ENCODE measurements at regions not wholly inside any gene's neighbourhood (a gene's known extent, or its start where the extent isn't known, plus 50 kb on each side); places are given as distances from the start of the nearest gene placed in this dataset.

DNA sequence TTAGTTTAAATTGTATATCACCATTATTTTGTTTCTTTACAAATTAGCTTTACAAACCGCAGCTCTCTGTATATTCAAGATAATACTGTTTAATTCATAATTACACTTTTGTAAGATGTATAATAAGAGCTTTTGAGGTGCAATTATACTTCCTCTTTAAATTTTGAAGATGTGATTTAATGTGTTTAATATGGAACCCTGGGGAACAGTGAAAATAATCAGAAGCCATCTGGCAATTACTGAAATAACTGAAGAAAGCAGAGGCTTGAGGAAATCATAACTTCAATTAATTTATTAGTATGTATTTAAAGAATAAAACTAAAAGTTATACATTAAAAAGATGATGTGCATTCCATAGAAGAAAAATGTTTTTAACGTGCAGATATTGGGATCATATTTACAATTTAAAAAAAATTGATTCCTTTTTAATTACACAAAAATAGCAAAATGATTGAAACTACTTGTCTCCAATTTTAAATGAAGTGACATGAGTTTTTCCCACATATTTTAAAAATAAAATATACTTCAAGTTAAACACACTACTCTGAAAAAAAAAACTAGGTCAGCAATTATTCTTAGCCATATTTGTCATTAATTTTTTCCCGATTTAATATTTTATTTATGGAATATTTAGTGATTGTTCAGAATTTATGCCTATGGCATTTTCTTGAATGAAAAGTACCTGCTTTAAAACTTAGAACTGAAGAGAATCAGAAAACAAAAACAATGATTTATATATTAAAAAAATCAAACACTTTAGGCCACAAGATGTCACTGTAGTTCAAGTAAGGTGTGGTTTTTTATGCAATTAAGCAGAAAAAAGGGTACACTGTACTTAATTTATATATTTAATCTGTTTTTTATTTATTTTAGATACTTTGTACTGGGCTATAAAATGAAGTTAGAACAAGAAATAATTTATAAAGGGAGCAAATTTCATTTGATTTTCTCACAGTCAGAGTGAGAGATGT, 942.7 kb upstream of the NDST4 start:
- Histone ChIP-seq H3K9me3 (ENCODE audit: control insufficient read depth, insufficient read depth, low read length) (peaks cover 2% of the 10 kb centered on the region), H3K27ac (ENCODE audit: low read depth, low read length) (no peak overlapping the region), H3K4me3 (ENCODE audit: low read depth, low read length) (no peak overlapping the region), H3K27me3 (ENCODE audit: control insufficient read depth, insufficient read depth, low read length) (no peaks in the 10 kb centered on the region), H3K4me1 (ENCODE audit: control insufficient read depth, insufficient read depth, low read length) (no peaks in the 10 kb centered on the region), H3K36me3 (ENCODE audit: control insufficient read depth, insufficient read depth, low read length) (no peaks in the 10 kb centered on the region)
- WGBS (ENCODE audit: insufficient coverage) = no CpG with 5 or more reads among the region's 3 CpGs
- peak in 4 of 6 donors; percentile 2 to 70 (median 18) for DNase-seq (ENCODE audit: low read depth in 4 of 6, low spot score in 6 of 6)

DNA sequence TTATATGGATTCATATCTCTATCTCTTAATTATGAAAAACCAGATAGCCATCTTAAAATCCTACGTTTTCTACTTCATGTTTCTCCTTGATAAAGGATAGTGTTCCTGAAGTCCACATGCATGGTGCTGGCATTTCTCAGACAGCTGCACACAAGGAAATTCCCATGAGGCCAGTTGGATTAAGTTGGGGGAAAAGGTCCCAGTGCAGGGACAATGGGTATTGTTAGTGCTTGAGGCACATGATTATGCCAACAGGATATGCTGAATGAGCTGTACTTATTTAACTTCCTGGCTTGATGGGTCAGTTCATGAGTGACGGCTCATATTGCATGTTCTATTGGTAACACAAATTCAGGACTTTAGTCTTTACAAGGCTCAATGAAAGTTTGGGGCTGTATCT, 913.9 kb upstream of the NDST4 start:
- no peak overlapping the region for H3K27ac ChIP-seq (ENCODE audit: low read depth, low read length)
- H3K4me1 ChIP-seq (ENCODE audit: control insufficient read depth, insufficient read depth, low read length) = no peaks in the 10 kb centered on the region
- H3K36me3 ChIP-seq (ENCODE audit: control insufficient read depth, insufficient read depth, low read length) = no peaks in the 10 kb centered on the region
- WGBS (ENCODE audit: insufficient coverage) = no CpG with 5 or more reads among the region's 2 CpGs
- H3K27me3 ChIP-seq (ENCODE audit: control insufficient read depth, insufficient read depth, low read length) = no peaks in the 10 kb centered on the region
- no peaks in the 10 kb centered on the region for H3K9me3 ChIP-seq (ENCODE audit: control insufficient read depth, insufficient read depth, low read length)
- no peak overlapping the region for H3K4me3 ChIP-seq (ENCODE audit: low read depth, low read length)
- no peak for DNase-seq (ENCODE audit: low read depth in 4 of 6, low spot score in 6 of 6)

GRCh38 chr4:116024954-116025708, 911.7 kb upstream of the NDST4 start:
- H3K27ac ChIP-seq (ENCODE audit: low read depth, low read length) = no peak overlapping the region
- peak in 1 of 6 donors; percentile 5 for DNase-seq (ENCODE audit: low read depth in 4 of 6, low spot score in 6 of 6)
- no peaks in the 10 kb centered on the region for H3K27me3 ChIP-seq (ENCODE audit: control insufficient read depth, insufficient read depth, low read length)
- no peaks in the 10 kb centered on the region for H3K4me1 ChIP-seq (ENCODE audit: control insufficient read depth, insufficient read depth, low read length)
- no peaks in the 10 kb centered on the region for H3K36me3 ChIP-seq (ENCODE audit: control insufficient read depth, insufficient read depth, low read length)
- H3K4me3 ChIP-seq (ENCODE audit: low read depth, low read length) = no peak overlapping the region
- H3K9me3 ChIP-seq (ENCODE audit: control insufficient read depth, insufficient read depth, low read length) = peaks cover 3% of the 10 kb centered on the region
- no CpG with 5 or more reads among the region's 1 CpG for WGBS (ENCODE audit: insufficient coverage)

GRCh38 chr4:116023049-116023448, 909.6 kb upstream of the NDST4 start:
- WGBS (ENCODE audit: insufficient coverage) = no CpG with 5 or more reads among the region's 5 CpGs
- Histone ChIP-seq H3K27me3 (ENCODE audit: control insufficient read depth, insufficient read depth, low read length) (no peaks in the 10 kb centered on the region), H3K9me3 (ENCODE audit: control insufficient read depth, insufficient read depth, low read length) (peaks cover 13% of the 10 kb centered on the region), H3K4me1 (ENCODE audit: control insufficient read depth, insufficient read depth, low read length) (no peaks in the 10 kb centered on the region), H3K36me3 (ENCODE audit: control insufficient read depth, insufficient read depth, low read length) (no peaks in the 10 kb centered on the region), H3K4me3 (ENCODE audit: low read depth, low read length) (no peak overlapping the region), H3K27ac (ENCODE audit: low read depth, low read length) (no peak overlapping the region)
- no peak for DNase-seq (ENCODE audit: low read depth in 4 of 6, low spot score in 6 of 6)

GRCh38 chr4:116020141-116020722, 906.8 kb upstream of the NDST4 start:
- Histone ChIP-seq H3K27ac (ENCODE audit: low read depth, low read length) (no peak overlapping the region), H3K4me1 (ENCODE audit: control insufficient read depth, insufficient read depth, low read length) (no peaks in the 10 kb centered on the region), H3K27me3 (ENCODE audit: control insufficient read depth, insufficient read depth, low read length) (no peaks in the 10 kb centered on the region), H3K9me3 (ENCODE audit: control insufficient read depth, insufficient read depth, low read length) (peaks cover 23% of the 10 kb centered on the region), H3K4me3 (ENCODE audit: low read depth, low read length) (no peak overlapping the region), H3K36me3 (ENCODE audit: control insufficient read depth, insufficient read depth, low read length) (no peaks in the 10 kb centered on the region)
- 75% methylated on average over 1 of the region's 4 CpGs for WGBS (ENCODE audit: insufficient coverage)
- DNase-seq (ENCODE audit: low read depth in 4 of 6, low spot score in 6 of 6) = no peak

DNA sequence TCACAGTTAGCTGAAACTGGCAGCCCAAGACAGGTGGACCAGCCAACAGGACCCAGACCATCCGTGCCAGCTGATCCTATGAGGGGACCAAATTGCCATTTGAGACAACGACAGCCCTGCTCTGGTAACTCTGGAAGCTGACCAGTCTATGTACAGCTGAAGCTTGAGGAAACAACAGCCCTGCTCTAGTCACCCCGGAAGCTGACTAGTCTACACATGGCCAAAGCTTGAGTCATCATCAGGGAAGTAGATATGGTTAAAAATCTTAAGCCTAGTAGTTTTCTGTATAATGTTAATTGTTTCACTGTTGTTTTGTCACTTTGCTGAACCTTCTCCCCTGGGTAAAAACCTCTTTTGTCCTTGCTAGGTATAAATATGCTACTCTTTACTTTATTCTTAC, 905.4 kb upstream of the NDST4 start:
- Histone ChIP-seq H3K4me1 (ENCODE audit: control insufficient read depth, insufficient read depth, low read length) (no peaks in the 10 kb centered on the region), H3K27ac (ENCODE audit: low read depth, low read length) (no peak overlapping the region), H3K27me3 (ENCODE audit: control insufficient read depth, insufficient read depth, low read length) (no peaks in the 10 kb centered on the region), H3K4me3 (ENCODE audit: low read depth, low read length) (no peak overlapping the region), H3K36me3 (ENCODE audit: control insufficient read depth, insufficient read depth, low read length) (no peaks in the 10 kb centered on the region), H3K9me3 (ENCODE audit: control insufficient read depth, insufficient read depth, low read length) (peaks cover 29% of the 10 kb centered on the region)
- DNase-seq (ENCODE audit: low read depth in 4 of 6, low spot score in 6 of 6) = no peak
- 98% methylated on average over 2 of the region's 3 CpGs for WGBS (ENCODE audit: insufficient coverage)

DNA sequence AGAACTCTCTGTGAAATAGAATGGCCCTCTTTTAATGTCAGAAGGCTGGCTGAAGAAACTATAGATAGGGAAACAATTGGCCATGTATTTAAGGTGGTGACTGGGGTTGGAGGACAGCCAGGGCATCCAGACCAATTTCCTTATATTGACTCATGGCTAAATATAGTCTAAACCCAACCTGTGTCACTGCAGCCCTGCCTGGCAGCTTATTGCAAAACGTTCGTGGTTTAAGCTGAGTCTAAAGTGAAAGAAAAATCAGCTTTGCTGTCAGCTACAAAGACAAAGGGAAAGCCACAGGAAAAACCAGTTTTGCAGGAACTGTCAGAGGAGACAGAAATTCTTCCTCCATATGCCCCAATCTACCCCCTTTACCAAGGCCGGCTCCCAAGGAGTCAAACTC, 902.8 kb upstream of the NDST4 start:
- Histone ChIP-seq H3K27me3 (ENCODE audit: control insufficient read depth, insufficient read depth, low read length) (no peaks in the 10 kb centered on the region), H3K9me3 (ENCODE audit: control insufficient read depth, insufficient read depth, low read length) (peaks cover 29% of the 10 kb centered on the region), H3K4me1 (ENCODE audit: control insufficient read depth, insufficient read depth, low read length) (no peaks in the 10 kb centered on the region), H3K27ac (ENCODE audit: low read depth, low read length) (no peak overlapping the region), H3K36me3 (ENCODE audit: control insufficient read depth, insufficient read depth, low read length) (no peaks in the 10 kb centered on the region), H3K4me3 (ENCODE audit: low read depth, low read length) (no peak overlapping the region)
- WGBS (ENCODE audit: insufficient coverage) = 100% methylated on average over 1 of the region's 3 CpGs
- no peak for DNase-seq (ENCODE audit: low read depth in 4 of 6, low spot score in 6 of 6)

- H3K4me3 ChIP-seq (ENCODE audit: low read depth, low read length) = no peak overlapping the region
- H3K9me3 ChIP-seq (ENCODE audit: control insufficient read depth, insufficient read depth, low read length) = peaks cover 29% of the 10 kb centered on the region
- no peak overlapping the region for H3K27ac ChIP-seq (ENCODE audit: low read depth, low read length)
- no peaks in the 10 kb centered on the region for H3K36me3 ChIP-seq (ENCODE audit: control insufficient read depth, insufficient read depth, low read length)
- no peaks in the 10 kb centered on the region for H3K27me3 ChIP-seq (ENCODE audit: control insufficient read depth, insufficient read depth, low read length)
- no peaks in the 10 kb centered on the region for H3K4me1 ChIP-seq (ENCODE audit: control insufficient read depth, insufficient read depth, low read length)
- 90% methylated on average over 5 of the region's 5 CpGs for WGBS (ENCODE audit: insufficient coverage)
- no peak for DNase-seq (ENCODE audit: low read depth in 4 of 6, low spot score in 6 of 6)
Observed at GRCh38 chr4:116015549-116015948, 902.1 kb upstream of the NDST4 start.

- Histone ChIP-seq H3K27ac (ENCODE audit: low read depth, low read length) (no peak overlapping the region), H3K9me3 (ENCODE audit: control insufficient read depth, insufficient read depth, low read length) (peaks cover 26% of the 10 kb centered on the region), H3K36me3 (ENCODE audit: control insufficient read depth, insufficient read depth, low read length) (no peaks in the 10 kb centered on the region), H3K27me3 (ENCODE audit: control insufficient read depth, insufficient read depth, low read length) (no peaks in the 10 kb centered on the region), H3K4me1 (ENCODE audit: control insufficient read depth, insufficient read depth, low read length) (no peaks in the 10 kb centered on the region), H3K4me3 (ENCODE audit: low read depth, low read length) (no peak overlapping the region)
- WGBS (ENCODE audit: insufficient coverage) = 100% methylated on average over 1 of the region's 1 CpG
- DNase-seq (ENCODE audit: low read depth in 4 of 6, low spot score in 6 of 6) = no peak
Observed at GRCh38 chr4:116015062-116015461, 901.6 kb upstream of the NDST4 start.

Measured in spinal cord (tissue), 9 donors.